ENCODE measurements at regions not wholly inside any gene's neighbourhood (a gene's known extent, or its start where the extent isn't known, plus 50 kb on each side); places are given as distances from the start of the nearest gene placed in this dataset.

DNA sequence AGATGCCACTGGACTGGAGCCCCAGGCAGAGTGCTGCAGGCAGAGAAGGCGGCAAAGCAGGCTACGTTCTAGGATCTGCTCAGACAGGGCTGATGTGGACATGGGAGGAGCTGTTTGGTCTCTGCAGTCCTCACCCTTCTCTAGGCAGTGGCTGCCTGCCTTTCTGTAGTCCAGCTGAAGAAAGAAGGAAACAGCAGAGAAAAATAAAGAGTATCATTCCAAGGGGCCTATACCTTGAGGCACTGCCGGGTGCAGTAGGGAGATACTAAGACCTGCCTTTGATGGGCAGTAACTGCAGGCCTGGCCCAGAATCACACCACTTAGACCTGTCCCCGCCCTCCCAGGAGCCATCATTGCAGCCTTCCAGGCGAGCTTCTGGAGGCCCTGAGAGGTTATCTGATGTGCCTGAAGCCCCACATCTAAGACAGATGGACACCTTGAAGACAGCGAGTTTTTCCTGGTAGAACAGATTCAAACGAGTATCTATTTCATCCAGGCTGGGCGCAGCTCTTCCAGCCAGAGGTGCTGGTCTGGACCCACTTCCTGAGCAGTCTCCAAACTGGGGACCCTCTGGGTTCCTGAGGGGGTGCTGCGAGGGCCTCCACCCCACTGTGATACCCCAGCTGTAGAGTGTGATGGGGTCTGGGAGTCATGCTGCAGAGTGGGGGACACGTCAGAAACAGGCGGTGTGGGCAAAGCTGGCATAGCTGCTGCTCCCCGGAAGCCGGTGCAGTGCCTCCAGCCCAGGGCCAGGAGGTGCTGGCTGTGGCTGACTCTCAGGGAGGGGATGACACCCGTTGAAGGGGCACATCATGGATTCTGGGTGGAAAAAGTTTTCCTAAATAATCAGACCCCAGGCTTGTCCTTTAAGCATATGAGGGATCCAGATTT, 87.3 kb upstream of the OTOS start:
- no peak for DNase-seq

DNA sequence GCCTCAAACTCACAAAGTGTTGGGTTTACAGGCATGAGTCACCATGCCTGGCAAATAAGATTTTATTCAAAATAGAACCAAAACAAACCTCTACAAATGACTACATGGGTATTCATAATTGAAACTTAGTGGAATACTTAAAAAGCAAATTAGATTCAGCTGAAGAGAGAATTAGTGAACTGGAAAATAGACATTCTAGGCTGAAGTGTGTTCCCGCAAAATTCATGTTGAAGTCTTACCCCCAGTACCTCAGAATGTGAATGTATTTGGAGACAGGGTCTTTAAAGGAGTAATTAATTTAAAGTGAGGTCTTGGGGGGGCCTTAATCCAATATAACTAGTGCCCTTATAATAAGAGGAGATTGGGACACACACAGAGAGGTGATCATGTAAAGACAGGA, 88.5 kb upstream of the OTOS start:
- DNase-seq = no peak

DNA sequence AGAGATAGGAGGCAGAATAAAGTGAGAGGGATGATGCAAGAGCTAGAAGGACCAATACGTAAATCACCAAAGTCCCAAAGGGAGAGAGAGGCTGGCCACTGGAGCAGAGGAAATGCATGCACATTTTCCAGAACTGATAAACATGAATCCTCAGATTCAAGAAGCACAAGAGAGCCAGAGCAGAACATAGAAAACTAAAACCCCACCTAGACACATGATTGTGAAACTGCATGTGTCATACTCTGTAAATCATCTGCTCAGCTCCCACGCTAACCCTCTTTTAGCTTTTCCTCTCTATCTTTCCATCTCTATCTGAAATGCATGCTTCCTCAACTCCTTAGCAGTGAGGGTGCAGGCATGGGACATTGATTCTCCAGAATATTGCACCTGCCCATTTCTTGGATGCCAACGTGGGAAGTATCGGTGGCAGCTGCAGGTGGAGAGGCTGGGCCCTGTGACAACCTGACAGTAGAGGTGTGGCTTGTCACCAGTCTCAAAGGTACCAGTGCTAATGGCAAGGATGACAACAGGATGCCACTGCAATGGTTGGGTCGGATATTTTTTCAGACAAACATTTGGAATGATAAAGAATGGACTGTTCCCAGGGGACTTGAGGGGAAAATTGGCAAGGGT, 89.3 kb upstream of the OTOS start:
- no peak for DNase-seq

DNA sequence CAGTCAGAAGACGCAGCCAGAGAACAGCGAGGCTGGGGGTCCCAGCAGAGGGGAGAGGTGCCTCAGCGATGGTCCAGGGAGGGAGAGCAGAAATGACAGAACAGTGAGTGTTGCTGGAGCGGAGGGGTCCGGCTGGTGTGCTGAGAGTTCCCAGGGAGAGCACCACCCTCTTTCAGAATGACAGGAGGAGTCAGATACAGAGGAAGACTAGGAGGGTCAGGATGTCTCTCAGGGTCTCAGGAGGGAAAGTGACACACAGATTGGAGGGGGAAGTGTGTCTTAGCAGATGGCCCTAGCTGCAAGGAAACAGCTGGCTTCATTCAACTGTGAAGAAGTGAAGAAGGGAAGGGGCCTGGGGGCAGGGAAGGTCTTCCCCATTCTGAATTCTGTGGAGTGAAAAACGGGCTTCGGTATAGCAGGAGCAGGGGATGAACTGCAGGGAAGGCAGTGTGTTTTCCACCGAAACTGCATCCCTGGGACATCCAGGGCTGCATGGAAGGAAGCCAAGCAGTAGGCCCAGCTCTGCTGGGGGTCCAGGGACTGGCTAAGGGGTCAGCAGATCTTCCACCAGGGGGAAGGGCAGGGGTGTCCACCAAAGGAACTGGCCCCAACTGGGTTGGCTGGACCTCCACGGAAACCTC, 90.0 kb upstream of the OTOS start:
- no peak for DNase-seq

DNA sequence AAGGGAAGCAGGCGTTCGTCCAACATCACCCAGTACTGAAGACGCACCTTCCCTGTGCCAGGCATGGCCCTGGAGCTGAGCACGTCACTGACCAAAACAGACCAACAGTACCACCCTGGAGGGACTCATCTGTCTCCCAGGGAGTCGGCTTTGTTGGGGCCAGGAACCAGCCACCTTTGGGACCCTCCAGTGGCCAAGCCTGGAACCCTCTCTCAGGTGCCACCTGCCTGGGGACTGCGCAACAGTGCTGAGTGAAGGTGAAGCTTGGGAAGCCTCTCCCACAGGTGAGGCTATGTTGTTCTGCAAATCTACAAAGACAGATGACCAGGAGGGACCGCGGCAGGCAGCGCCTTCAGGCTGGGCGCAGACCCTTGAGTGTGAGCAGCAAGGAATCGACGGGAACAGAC, 91.4 kb upstream of the OTOS start:
- no peak for DNase-seq

DNA sequence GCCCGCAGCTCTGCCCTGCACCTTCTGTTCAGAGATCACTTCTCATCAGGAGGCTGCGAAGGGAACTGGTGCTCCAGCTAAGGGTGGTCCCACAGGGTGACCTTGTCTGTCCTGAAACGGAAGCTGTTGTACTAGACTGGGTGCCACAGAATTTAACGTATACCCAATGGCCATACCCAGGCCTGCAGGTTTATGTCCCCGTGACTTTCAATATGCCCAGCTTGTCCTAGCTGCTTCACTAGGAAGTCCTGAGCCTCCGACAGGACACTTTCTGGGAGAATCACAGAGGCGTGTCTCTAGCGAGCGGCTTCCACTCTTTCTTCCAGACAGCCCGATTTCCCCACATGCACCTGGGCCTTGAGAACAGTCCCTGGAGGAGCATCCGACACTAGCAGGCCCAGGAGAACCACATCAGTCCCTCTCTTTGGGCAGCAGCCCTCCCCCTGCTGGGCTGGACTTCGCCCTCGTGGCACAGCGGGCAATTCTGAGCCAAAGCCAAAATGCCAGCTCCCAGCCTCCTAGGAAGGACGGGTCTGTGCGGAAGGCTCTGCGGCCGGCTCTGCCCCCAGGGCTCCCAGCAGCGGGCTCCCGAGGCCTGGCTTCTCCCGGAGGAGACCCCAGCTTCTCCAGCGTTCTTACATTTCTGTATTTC, 91.9 kb upstream of the OTOS start:
- DNase-seq = no peak

DNA sequence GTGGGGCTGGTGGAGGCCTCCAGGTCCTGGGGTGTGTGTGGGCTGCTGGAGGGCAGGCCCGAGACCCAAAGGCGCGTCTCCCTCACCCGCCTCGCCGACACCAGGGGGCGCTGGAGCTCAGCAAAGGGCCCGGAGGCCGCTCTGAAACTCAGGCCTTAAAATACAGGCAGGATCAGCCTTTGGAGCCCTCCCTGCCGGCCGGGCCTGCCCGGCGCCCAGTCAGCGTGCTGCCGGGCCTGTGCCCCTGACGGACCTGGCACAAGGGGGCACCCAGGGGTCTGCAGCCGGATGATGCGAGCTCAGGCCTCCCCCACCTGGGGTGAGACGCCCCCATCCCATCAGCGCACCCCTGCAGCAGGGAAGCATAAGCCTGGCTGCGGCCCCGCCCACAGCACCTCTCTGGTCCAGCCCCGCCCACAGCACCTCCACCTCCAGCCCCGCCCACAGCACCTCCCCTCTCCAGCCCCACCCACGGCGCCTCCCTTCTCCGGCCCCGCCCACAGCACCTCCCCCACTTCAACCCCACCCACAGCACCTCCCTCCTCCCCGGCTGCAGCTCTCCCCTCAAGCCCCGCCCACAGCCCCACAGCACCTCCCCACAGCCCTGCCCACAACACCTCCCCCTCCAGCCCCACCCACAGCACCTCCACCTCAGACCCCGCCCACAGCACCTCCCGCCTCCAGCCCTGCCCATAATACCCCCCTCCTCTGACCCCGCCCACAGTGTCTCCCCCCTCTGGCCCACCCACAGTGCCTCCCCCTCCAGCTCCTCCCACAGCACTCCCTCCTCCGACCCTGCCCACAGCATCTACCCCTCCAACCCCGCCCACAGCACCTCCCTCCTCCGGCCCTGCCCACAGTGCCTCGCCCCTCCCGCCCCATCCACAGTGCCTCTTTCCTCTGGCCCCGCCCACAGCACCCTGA, 92.8 kb upstream of the OTOS start:
- DNase-seq = peak; percentile 56

DNA sequence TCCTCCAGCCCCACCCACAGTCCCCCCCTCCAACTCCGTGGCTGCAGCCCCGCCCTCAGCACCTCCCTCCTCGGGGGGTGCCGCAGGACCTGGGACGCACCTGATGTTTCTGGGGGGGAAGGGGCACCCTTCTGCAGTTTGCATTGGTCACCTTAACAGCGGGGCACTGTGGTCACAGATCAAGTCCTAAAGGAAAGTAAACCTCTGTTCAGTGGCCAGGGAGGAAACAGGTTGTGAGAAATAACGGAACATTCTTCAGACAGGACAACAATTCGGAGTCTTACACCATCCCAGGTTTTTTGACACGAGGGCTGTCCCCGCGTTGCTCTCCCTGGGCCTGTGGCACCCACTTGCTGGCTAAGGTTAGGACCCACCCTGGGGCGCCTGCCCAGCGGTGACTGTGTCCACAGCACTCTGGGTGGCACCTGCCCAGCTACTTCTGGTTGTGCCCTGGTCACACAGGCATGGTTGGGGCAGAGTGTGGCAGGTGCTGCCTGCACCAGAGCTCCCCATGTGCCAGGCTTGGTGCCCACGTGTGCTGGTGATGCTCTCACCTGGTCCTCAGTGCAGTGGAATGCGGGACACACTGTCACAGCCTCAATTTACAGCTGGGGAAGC, 93.5 kb upstream of the OTOS start:
- no peak for DNase-seq

DNA sequence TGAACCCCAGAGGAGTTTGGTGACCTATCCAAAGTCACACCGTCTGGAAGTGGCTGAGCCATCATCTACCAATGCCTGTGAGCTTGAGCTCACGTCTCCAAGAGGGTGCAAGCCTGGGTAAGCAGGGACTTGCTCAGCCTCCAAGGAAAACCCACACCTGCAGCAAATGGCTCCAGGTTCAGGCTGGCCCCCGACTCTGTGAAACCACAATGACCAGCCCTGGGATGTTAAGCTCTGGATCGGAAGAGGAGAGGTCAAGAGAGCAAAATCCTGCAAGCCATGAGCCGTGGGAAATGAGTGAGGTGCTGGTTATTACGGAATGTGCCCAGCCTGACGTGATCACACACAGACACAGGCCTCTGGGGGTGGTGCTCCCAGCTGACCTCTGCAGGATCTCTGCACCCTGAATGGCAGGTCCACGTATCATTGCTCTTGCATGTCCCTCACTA, 94.1 kb upstream of the OTOS start:
- DNase-seq = no peak

DNA sequence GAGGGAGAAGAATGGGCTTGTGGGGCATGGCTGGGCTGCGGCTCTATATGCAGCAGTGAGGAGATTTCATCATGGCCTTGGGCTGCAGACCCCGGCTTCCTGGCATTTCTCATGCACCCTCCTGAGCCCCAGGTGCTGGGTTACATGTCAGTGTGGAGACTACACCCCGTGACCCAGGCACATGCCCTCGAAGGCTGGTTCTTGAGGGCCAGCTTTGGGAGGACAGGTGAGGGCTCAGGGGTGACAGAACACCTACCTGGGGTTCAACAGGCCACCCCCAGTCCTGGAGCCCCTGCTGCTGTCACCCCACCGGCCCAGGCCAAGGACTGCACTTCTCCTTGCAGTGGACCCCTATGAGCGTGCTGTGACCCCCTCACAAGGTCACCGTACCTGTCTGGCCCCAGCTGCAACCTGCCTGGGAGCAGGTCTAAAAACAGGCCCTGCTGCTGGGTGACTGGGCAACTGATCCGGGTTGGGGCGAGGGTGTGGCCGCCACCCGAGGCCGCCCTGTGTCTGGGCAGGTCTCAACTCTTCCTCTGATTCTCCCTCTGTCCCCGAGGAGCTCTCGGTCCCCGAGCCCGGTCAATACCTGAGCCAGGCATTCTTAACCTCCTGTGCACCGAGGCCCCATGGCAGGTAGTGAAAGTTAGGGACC, 94.8 kb upstream of the OTOS start:
- DNase-seq = no peak

DNA sequence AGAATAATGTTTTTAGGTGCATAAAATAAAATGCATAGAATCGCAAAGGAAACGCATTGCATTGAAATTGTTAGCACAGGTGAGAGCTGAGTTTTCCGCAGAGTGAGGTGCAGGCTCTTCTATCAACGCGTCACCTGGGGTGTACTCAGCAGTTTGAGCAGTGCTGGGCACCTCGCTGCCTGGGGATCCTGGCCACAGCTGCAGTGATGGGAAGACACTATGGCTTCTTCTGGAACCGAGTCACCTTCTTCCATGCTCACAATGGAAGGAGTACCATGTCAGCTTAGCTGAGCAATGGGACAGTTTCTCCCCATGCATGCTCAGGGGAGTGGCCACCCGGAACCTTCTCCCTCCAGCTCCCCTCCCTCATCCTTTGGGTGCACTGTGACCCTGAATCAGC, 95.4 kb upstream of the OTOS start:
- no peak for DNase-seq

DNA sequence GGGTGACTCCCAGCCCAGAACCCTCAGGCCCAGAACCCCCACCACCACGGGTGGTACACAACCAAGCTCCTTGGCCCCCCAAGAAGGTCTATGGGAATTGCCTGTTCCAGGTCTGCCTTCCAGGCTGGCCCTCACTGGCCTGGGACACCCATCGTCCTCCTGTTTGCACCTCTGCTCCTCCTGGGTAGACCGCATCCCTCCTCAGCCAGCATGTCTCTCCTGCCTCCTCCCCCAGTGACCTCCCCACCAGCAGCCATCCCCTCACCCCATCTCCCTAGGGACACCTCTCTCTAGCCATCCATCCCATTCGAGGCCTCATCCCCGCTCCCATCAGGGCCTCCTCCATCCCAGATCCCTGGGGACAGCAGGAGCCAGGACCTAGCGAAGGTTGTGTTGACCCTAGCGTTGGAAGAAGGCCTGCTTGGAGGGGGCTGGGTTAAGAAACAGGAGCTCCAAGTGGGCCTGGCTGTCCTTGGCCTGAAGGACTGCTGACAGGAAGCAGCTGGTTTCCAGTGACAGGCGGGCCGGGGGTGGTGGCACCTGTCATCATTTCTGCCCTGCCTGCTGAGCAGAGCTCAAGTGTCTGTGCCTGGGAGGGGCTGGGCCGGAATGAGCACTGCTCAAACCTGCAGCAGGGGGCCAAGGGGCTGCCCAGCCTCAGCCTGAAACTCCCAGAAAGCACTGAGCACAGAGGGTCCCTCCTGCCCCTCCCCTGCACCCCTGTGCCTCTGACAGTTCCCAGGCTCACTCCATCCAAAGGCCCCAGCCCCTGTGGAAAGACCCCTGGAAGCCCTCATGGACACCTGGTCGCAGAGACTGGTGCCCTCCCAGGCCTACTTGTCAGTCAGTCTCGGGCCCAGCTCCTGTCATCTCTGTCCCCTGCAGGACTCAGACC, 96.0 kb upstream of the OTOS start:
- DNase-seq = no peak

DNA sequence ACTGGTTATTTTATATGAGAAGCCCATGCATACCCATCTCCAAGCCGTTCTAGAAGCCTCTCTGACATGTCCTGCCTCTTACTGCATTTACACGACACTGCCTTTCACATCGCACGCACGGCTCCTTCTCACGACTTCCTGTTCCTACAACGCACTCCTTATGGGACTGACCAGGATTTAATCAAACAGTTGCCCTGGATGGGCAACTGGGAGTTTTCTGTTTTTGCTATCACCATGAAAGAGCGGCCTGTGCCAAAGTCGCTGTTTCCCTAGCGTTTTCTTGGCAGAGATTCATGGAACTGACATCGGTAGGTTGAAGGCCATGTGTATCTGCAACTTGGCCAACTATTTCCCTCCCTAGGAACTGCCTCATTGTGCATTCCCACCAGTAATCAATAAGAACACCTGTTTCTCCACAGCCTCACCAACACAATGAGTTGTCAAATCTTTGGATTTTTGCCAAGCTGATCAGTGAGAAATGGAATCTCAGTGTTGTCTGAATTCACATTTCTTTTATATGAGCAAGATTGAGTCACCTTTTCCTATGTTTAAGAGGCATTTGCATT, 97.2 kb upstream of the OTOS start:
- DNase-seq = no peak

DNA sequence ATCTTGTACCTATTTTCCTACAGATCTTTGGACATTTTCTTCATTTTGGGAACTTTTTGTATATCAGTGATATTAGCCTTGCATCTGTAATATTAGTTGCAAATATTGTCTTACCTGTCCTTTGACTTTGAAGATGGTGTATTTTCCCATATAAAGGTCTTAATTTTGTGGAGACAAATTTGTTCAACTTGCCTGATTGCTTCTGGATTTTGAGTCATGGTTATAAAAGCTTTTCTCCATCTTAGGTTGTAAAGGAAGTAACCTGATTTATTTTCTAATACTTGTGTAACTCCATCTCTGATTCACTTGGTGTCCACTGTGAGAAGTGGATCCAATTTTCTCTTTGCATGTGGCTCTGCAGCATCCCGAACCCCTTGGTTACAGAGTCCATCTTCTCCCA, 97.7 kb upstream of the OTOS start:
- no peak for DNase-seq

DNA sequence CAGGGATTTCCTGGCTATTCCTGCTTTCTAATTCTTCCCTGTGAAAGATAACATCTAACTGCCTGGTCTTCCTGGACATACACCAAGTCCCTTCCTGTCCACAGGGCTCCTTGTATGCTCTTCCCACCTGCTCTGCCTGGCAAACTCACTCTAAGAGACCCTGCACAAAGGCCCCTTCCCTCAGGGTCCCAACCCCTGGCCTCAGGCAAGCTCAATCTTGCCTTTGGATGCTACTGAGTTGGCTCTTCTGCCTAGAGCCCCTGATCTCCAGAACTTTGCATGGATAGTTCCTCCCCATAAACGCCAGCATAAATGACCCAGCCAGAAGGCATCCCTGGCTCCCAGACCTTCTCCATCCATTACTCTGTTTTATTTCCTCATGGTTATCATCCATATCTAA, 98.3 kb upstream of the OTOS start:
- no peak for DNase-seq

DNA sequence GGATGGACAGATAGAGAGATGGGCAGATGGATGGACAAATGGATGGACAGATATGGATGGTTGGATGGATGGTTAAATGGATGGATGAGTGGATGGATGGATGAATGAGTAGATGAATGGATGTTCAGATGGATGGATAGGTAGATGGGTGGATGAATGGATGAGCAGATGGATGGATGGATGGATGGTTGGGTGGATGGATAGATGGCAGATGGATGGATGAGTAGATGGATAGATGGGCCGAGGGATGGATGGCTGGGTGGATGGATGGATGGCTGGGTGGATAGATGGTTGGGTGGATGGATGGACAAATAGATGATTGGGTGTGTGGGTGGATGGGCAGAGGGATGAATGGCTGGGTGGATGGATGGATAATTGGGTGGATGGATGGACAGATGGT, 98.9 kb upstream of the OTOS start:
- DNase-seq = no peak

DNA sequence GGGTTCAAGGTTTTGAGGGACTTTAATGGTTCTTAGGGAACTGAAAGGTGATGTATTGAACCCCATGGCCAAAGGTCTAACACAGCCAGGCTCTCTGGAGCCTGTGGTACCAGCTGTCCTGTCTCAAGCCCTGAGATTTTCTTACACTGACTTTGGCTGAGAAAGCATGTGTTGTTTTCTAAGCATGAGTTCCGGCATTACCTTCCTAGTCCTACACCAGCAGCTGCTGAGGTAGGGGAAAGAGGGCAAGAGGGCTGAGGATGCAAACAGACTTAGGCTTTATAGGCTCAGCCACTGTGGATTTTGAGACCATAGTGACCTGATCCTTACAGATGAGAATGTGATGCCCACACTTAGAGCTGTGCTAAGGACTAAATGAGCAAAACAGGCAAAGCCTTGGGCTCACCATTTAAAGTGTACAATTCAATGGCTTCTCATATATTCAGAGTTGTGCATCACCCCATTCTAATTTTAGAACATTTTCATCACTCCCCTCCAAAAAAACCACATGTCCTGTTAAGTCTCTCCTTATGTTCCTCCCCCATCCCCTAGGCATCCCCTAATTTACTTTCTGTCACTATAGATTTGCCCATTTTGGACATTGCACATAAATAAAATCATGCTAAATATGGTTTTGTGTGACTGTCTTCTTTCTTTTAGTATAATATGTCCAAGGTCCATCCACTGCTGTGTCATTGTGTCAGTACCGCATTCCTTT, 99.7 kb upstream of the OTOS start:
- no peak for DNase-seq

DNA sequence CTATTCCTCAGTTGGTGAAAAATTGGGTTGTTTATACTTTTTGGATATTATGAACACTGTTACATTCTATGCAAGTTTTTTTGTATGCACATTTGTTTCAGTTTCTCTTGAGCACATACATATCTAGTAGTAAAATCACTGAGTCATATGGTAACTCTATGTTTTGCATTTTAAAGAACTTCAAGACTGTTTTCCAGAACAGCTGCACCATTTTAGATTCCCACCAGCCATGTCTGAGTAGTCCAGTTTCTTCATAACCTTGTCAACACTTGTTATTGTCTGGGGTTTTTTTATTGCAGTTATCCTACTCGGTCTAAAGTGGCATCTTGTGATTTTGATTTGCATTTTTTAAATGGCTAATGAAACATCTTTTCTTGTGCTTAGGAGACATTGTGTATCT, 100.3 kb upstream of the OTOS start:
- no peak for DNase-seq

DNA sequence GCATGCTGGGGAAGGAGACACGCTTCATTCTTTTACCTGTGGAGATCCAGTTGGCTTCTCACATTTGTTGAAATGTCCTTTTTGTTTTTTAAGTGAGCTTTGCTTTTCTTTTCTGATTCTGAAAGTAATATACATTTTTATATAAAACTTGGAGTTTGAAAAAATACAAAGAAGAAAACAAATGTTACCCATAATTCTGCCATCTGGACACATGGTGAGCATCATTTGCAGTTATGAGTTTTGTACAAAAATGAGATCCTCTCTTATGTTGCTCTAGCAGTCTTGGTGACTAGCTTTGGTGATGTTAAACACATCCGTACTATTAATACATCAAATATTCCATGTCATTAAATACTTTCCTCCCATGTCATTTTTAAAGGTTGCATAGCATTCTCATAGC, 101.1 kb upstream of the OTOS start:
- DNase-seq = no peak
